ENCODE measurements at regions not wholly inside any gene's neighbourhood (a gene's known extent, or its start where the extent isn't known, plus 50 kb on each side); places are given as distances from the start of the nearest gene placed in this dataset.

DNA sequence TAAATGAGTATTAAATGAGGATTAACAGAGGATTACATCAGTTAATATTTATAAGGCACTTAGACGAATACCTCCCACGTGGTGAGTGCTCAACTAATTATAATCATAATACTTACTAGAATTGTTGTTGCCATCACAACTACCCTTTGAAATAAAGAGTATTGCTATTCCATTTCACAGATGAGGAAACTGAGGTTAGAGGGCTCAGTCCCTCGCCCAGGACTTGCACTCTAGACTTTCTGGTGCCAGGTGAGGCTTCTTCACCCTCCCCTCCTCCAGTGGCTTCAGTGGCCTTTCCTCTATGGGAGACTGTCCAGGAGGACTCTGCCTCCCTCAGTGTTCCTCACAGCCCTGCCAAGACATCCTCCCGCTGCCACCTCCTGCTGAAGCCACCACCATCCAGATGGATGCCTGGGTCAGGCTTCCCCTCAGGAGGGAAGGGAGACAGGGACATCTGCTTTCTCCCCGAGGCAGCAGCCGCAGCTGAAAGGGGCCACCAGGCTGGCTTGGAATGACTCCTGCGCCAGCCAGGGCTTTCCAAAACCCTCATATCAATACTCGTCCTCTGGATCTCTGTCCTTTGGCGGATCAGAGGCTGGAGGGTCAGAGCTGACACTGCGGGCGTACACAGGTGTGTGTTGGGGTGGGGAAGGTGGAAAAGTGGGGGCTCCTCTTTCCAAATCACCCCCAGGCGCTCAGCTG, 580.1 kb downstream of the BUD13 start:
- in situ Hi-C loops (cut with HindIII; ENCODE audit: low pct_unique_long_range_greater_than_20kb, low sequenced_read_pairs): no loop called here
- no peak for DNase-seq (ENCODE audit: low read depth)

DNA sequence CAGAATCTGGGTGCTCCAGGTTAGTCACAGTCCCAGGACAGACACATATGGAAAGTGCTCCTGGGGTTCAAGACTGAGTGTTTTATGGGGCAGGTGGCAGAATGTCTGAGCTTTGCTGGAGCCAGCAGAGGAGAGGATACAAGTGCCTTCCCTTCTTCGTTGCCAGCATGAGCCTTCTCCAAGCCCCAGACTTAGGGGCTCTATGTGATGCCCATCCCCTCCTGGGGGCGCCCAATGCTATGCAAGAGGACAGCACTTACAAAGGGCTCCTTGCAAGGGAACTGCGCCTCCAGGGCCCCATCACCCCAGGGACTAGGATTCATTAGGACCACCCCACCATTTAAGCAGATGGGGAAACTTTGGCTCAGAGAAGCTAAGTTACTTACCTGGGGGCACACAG, 581.9 kb downstream of the BUD13 start:
- in situ Hi-C loops (cut with HindIII; ENCODE audit: low pct_unique_long_range_greater_than_20kb, low sequenced_read_pairs): no loop called here
- DNase-seq (ENCODE audit: low read depth): no peak

DNA sequence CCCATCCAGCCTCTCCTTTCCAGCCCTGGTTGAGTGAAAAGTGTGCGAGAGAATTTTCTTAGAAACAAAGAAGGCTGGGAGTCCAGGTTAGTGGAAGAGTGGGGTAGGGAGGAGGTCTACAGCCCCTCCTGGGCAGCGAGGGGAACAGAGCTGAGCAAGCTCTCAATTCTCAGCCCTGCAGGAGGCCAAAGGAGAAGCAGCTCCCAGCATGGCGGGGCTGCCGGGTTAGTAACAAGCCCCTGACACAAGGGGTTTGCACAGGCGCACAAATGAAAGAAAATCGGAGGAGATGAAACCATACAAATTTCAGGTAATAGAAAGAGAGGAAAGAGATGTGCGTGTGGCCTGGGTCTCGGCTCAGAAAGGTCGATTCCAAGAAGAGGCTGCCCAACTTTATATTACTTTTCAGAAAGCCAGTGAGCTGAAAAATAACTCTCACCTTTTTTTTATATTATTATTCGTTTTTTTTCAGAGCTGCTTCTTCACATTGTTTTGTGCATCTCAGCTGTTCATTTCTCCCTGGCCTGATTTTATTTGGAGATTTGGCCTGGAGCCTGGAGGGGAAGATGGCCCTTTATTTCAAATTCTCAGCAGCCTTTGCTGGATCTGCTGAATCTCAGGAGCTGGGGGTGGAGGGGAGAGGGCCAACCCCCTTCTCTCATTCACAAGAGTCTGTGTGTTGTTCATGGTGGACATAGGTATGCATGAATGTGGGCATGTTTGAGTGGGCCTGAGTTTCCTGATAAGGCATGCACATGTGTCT, 583.2 kb downstream of the BUD13 start:
- in situ Hi-C loops (cut with HindIII; ENCODE audit: low pct_unique_long_range_greater_than_20kb, low sequenced_read_pairs): no loop called here
- no peak for DNase-seq (ENCODE audit: low read depth)

DNA sequence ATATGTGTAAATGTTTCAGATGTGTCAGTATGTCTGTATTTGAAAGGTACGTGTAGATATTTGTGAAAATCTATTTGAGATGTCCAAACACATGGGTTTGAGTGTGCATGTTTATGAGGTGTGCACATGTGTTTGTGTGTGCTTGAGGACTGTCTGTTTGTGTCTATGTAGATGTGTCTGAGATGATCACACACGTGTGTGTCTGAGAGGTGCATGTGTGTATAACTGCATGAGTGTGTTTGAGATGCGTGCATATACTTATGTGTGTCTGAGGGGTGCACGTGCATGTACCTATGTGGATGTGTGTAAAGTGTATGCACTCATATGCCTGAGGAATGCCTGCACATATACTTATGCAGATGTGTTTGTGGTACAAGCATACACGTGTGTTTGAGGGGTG, 584.4 kb downstream of the BUD13 start:
- in situ Hi-C loops (cut with HindIII; ENCODE audit: low pct_unique_long_range_greater_than_20kb, low sequenced_read_pairs): no loop called here
- no peak for DNase-seq (ENCODE audit: low read depth)

DNA sequence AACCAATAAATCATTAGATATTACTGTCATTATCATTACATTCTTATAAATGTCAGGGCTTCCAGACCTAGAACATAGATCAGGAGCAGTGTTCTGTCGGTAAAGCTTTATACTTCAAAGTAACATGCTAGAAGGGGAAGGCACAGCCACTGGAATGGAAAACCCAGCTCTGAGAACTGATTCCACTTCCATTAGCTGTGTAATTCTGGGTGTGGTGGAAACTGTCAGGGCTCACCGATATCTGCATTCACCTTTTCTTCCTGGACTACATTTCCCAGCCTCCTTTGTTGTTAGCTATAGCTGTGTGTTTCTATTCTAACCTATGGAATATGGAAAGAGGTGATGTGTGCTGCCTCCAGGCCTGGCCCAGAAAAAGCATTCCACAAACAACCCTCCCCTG, 585.8 kb downstream of the BUD13 start:
- in situ Hi-C loops (cut with HindIII; ENCODE audit: low pct_unique_long_range_greater_than_20kb, low sequenced_read_pairs): no loop called here
- no peak for DNase-seq (ENCODE audit: low read depth)

DNA sequence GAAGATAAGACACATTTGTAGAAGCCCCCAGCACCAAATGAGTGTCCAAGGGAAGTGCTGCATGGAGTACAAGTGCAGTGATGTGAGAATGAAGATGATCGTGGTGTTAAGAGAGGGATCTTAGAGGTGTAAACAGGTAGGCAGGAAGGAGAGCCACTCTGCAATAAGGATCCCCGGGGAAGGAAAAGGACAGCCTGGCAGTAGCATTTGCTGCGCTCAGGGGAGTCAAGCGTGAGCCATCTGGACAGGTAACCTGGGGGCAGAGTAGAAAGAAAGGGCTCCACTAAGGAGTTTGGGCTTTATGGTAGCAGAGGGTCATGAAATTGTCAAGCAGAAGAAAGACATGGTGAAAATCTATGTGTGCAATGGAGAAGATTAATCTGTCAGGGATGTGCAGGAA, 587.2 kb downstream of the BUD13 start:
- DNase-seq (ENCODE audit: low read depth): no peak
- in situ Hi-C loops (cut with HindIII; ENCODE audit: low pct_unique_long_range_greater_than_20kb, low sequenced_read_pairs): no loop called here

DNA sequence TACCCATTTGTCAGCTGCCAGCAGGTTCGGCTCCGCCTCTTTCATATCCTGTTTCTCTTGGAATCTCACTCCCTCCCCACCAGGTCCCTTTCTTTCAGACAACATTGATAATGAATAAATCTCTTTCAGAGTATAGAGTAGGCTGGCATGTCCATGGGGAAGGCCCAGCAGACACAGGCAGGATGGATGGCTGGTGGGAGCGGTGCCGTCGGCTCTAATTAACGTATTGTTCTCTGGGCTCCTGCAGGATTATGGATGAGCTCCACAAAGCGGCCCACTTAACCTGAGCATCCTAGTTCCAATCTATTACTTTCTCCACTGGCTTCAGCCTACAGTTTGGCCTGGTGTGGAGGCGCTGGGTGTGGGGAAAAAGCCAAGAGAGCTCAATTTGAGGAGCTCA, 588.0 kb downstream of the BUD13 start:
- in situ Hi-C loops (cut with HindIII; ENCODE audit: low pct_unique_long_range_greater_than_20kb, low sequenced_read_pairs): no loop called here

DNA sequence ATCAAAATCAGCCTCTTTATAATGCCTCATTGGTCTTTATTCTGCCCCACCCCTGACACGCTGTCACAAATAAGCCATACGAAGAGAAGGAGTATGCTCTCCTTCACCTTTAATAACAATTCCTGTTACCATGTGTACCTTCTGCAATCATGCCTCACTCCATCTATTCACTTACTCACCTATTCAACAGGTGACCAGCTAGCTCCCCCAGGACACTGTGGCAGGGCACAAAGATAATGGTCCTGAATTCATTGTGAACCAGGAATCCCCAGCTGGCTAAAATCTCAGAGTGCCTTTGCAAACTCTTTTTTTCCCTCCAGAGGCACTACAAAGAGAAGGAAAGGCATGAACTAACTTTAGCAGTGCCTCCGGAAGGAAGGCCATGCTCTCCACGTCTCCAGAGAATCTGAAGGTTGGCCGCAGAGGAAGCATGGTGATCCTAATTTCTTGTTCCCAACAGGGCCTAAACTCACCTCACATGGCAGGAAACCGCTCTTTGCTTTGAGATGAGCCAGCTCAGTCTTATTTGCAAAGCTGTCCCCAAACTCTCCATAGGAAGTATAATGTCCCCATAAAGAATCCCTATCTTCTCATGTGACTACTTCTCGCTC, 590.3 kb downstream of the BUD13 start:
- DNase-seq (ENCODE audit: low read depth): no peak
- in situ Hi-C loops (cut with HindIII; ENCODE audit: low pct_unique_long_range_greater_than_20kb, low sequenced_read_pairs): no loop called here

More for the DNA sequence above, 588.0 kb downstream of the BUD13 start:
- DNase-seq (ENCODE audit: low read depth): no peak

DNA sequence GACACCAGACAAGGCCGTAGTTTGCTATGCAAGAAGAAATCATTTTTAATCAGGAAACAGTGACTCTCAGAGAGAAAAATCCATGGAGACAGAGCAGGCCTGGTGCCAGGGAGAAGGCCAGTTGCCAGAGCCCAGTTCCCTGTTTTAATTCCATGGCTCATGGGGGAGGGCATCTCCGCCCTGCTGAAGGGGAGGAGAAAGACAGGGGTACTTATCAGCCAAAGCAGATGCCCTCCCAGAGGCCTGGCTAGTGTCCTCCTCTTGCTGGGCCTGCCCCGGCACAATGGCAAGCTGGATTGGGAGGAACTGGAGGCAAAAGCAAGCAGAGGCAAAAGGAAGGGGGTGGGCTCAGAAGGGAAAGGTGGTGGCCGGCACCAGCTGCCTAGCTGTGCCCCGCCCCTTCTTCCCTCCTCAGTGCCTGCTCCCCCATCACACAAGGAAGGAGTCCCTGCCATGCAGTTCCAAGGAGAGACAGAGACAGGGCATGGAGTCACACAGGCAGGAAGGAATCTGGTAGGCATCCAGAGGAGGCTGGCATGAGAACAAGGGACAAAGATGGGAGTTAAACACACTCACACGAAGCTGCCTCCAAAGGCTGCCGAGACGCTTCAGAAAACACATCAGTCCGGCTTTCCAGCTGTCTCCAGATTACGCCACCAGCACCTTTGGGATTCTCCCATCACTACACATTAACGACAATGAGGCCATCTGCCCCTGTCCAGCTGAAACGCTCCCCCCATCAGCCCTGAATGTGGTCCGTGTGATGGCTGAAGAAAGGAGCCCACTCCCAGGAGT, 591.8 kb downstream of the BUD13 start:
- in situ Hi-C loops (cut with HindIII; ENCODE audit: low pct_unique_long_range_greater_than_20kb, low sequenced_read_pairs): no loop called here
- DNase-seq (ENCODE audit: low read depth): no peak

DNA sequence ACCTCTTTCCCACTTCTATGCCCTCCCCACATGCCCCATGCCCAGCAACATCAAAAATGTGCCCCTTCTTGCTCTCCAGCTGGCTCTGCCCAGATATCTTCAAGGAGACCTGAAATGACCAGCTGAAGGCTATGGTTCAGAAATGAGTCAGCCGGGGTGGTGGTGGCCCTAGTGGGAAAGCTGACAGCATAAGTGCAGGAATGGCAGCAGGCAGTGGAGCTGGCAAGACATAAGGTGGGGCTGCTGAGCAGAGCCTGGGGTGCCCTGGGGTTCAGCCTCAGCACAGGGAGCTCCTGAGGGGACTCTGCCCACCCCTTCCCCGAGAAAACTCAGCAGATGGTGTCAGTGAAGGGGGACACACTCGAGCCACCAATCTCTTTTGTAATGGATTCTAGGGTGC, 593.4 kb downstream of the BUD13 start:
- in situ Hi-C loops (cut with HindIII; ENCODE audit: low pct_unique_long_range_greater_than_20kb, low sequenced_read_pairs): no loop called here
- no peak for DNase-seq (ENCODE audit: low read depth)

DNA sequence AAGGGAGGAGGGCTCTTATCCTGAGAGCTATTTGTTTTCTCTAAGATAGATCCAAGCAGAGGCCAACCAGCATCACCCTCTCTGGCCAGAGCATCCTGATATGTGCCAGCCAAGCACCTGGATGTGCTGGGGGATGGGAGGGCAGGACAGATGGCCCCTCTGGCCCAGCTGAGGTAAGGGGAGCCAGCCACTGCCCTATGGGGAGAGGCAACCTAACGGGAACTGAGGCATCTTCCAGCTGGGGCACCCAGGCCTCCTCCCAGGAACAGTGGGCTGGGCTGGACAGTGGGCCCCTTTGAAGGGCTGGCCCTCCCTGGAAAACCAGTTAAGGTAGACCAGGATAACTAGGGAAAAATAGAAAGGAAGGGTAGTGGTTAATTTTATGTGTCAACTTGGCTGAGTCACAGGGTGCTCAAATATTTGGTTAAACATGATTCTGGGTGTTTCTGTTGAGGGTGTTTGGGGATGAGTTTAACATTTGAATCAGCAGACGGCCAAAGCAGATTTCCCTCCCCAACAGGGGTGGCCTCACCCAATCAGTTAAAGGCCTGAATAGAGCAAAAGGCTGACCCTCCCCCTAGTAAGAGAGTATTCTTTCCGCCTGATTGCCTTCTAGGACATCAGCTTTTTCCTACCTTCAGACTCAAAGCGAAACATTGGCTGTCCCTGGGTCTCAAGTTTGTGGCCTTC, 595.1 kb downstream of the BUD13 start:
- no peak for DNase-seq (ENCODE audit: low read depth)

DNA sequence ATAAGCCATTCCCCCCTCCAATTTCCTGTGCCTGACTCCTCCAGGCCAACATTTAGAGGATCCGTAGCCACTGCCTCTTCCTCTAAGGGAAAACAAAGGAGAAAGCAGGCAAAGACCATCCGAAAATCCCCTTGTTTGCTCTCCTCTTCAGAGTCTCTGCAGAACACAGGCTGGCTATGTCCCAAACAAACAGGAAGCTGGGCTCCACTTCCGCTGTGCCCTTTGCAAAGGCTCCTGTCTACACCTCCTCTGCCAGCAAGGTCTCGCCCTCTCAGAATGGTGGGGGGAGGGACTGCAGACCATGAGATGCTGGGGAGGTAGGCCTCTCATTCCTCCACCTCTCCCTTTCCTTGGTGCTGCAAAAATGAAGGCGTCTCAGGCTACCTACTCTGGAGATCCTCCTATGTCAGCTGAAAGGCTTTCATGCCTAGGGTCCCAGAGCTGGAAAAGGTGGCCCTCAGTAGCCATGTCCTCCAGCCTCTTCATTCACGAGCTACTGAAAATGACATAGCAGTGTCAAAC, 596.2 kb downstream of the BUD13 start:
- no peak for DNase-seq (ENCODE audit: low read depth)
- in situ Hi-C loops (cut with HindIII; ENCODE audit: low pct_unique_long_range_greater_than_20kb, low sequenced_read_pairs): no loop called here

More for the DNA sequence above, 595.1 kb downstream of the BUD13 start:
- in situ Hi-C loops (cut with HindIII; ENCODE audit: low pct_unique_long_range_greater_than_20kb, low sequenced_read_pairs): no loop called here

DNA sequence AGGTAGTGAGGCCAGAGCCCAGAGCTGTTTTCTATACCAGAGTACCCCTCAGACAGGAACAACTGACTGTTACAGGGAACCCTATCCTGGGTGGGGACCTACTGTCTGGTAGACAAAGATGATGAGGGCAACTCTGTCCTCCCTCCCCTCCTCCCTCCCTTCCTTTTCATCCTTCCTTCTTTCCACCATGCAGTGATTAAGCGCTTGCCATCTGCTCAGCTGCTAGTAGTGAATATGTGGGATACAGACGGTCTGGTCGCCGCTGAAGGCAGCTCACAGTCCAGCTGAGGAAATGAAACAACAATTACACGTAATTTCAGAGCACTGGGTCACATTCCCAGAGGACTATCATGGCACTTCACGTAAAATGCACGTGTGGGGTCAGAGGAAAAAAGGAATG, 597.1 kb downstream of the BUD13 start:
- in situ Hi-C loops (cut with HindIII; ENCODE audit: low pct_unique_long_range_greater_than_20kb, low sequenced_read_pairs): no loop called here
- no peak for DNase-seq (ENCODE audit: low read depth)

DNA sequence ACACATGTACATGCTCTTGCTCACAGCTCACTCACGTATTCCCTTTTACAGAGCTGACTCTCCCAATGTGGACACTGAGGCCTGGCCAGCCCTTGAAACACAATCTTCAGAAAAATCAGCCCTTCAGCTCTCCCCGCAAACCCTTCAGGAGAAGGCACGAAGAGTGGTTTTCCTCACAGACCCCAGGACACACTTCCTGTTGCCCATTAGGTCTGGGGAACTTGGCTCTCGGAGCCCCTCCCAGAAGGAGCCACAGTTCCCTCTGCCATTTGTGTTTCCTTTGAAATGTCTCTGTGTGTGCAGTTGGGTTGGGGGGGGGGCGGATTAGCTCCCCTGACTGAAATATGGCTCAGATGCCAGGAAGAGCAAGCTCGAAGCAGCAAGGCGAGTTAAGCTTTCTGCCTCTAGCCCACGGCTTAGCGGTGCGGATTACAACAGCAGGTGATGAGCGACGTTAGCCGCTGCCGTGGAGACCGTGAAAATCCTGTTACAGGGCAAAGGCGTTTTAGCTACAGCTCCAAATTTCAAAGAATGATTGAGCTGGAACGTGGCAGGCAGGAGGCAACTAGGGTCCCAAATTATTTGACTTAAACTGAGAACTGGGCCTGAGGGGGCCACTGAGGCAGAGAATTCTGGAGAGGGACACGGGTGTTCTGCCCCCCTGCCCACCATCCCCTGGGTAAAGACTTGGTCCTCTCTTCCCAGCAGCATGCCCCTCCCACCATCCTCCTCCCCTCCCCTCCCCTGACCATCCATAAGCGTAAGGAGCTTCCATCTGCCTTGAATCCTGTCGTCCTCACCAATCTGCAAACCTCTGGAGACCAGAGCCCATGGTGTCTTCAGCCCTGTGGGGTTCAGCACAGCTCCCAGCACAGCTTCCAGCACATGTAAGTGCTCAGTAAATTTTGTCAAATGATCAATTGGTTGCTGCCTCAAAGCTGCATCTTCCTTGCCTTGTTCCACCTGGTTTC, 598.6 kb downstream of the BUD13 start:
- in situ Hi-C loops (cut with HindIII; ENCODE audit: low pct_unique_long_range_greater_than_20kb, low sequenced_read_pairs): no loop called here
- DNase-seq (ENCODE audit: low read depth): no peak

DNA sequence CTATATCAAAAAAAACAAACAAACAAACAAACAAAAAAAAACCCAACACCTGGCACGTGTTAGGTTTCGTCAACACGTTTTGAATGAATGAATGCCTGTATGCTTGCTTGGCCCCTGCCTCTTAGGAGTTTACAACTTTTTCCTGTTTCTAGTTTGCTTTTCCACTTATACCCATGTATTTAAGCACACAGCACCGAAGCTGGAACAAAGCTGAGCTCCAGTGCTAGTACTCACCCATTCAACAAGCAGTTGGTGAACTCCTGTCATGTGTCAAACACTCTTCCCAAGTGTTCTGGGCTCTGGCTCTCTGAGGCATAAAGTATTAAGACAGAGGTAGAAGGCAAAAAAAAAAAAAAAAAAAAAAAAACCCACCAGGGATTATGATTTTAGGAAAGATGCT, 599.3 kb downstream of the BUD13 start:
- in situ Hi-C loops (cut with HindIII; ENCODE audit: low pct_unique_long_range_greater_than_20kb, low sequenced_read_pairs): no loop called here
- DNase-seq (ENCODE audit: low read depth): no peak

DNA sequence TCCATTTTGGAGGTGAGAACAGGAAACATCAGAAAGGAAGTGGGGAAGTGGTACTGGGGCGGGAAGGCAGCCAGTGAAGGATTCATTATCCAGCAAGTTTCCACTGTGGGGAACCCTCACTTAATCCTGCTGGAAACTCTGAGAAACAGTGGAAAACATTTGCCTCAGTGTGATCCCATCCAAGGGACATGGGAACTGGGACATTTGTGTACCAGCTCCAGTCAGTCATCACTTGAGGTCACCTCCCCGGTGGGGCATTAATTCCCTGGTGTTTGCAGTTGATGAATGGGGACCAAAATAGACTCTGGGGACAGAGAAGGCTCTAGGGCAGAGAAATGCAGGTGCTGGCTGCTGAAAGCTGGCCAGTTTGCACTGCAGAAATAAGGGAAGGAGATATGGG, 599.9 kb downstream of the BUD13 start:
- no peak for DNase-seq (ENCODE audit: low read depth)
- in situ Hi-C loops (cut with HindIII; ENCODE audit: low pct_unique_long_range_greater_than_20kb, low sequenced_read_pairs): no loop called here

DNA sequence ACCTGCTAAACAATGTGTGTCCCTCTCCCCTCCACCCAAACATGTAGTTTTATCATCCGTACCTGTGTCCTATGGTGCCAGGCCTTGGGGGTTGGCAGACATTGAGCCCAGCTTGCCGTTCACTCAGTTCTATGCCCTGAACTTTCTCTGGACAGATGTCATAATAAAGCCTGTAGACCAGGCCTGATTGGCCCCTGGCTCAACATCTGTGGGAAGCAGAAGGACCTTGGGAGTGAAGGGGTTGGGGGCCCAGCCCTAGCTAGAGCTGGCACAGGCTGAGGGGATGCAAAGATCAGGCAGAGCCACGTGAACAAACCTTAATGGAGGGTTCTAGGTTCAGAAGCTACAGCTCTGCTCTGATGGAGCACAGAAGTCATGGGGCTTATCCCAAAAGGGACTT, 600.6 kb downstream of the BUD13 start:
- in situ Hi-C loops (cut with HindIII; ENCODE audit: low pct_unique_long_range_greater_than_20kb, low sequenced_read_pairs): no loop called here
- DNase-seq (ENCODE audit: low read depth): no peak

Measured in Caki2 (cell line).